ENCODE measurements at regions not wholly inside any gene's neighbourhood (a gene's known extent, or its start where the extent isn't known, plus 50 kb on each side); places are given as distances from the start of the nearest gene placed in this dataset.
"Not testable (repeated sequence)": the region's sequence is repeated elsewhere in the genome, so short reads cannot be mapped to it uniquely, and the experiment has no call there.

- no peak for DNase-seq
- Histone ChIP-seq H3K27ac (no peak overlapping the region), H3K4me1 (no peaks in the 10 kb centered on the region), H3K27me3 (no peaks in the 10 kb centered on the region), H3K9me3 (no peaks in the 10 kb centered on the region), H3K4me3 (no peak overlapping the region), H3K36me3 (no peaks in the 10 kb centered on the region)
- no peak for TF ChIP-seq CTCF (IDR thresholded peaks at IDR 0.05)
- TF ChIP-seq POLR2A (IDR thresholded peaks at IDR 0.05), result no peak
- intact Hi-C loops (cut with DNase I; ENCODE audit: low total_unique reads), result no loop called here
Observed at GRCh38 chr12:86948851-86949250, 692.7 kb upstream of the MGAT4C start.

- Histone ChIP-seq H3K4me1 (no peaks in the 10 kb centered on the region), H3K36me3 (no peaks in the 10 kb centered on the region), H3K4me3 (no peak overlapping the region), H3K27ac (no peak overlapping the region), H3K9me3 (no peaks in the 10 kb centered on the region), H3K27me3 (no peaks in the 10 kb centered on the region)
- no peak for TF ChIP-seq CTCF (IDR thresholded peaks at IDR 0.05)
- no peak for TF ChIP-seq POLR2A (IDR thresholded peaks at IDR 0.05)
- no peak for DNase-seq
- intact Hi-C loops (cut with DNase I; ENCODE audit: low total_unique reads), result no loop called here
Observed at GRCh38 chr12:86945685-86946196, 689.5 kb upstream of the MGAT4C start.

- H3K27me3 ChIP-seq; H3K9me3 ChIP-seq; DNase-seq; H3K36me3 ChIP-seq; H3K4me1 ChIP-seq; H3K4me3 ChIP-seq; H3K27ac ChIP-seq; intact Hi-C loops (cut with DNase I; ENCODE audit: low total_unique reads): not testable (repeated sequence)
Observed at GRCh38 chr12:86944197-86944819, 688.1 kb upstream of the MGAT4C start.

- H3K27ac ChIP-seq, result no peak overlapping the region
- no peaks in the 10 kb centered on the region for H3K27me3 ChIP-seq
- H3K36me3 ChIP-seq, result no peaks in the 10 kb centered on the region
- H3K4me3 ChIP-seq, result no peak overlapping the region
- H3K9me3 ChIP-seq, result no peaks in the 10 kb centered on the region
- no peak for DNase-seq
- TF ChIP-seq POLR2A (IDR thresholded peaks at IDR 0.05) (no peak), CTCF (IDR thresholded peaks at IDR 0.05) (no peak)
- intact Hi-C loops (cut with DNase I; ENCODE audit: low total_unique reads), result no loop called here
- H3K4me1 ChIP-seq, result no peaks in the 10 kb centered on the region
Observed at GRCh38 chr12:86931714-86932113, 675.5 kb upstream of the MGAT4C start.

GRCh38 chr12:86929962-86930361 is 673.8 kb upstream of the MGAT4C start:
- no peak overlapping the region for H3K4me3 ChIP-seq
- no peaks in the 10 kb centered on the region for H3K36me3 ChIP-seq
- H3K27me3 ChIP-seq, result no peaks in the 10 kb centered on the region
- no peak for DNase-seq
- intact Hi-C loops (cut with DNase I; ENCODE audit: low total_unique reads), result no loop called here
- H3K27ac ChIP-seq, result no peak overlapping the region
- H3K9me3 ChIP-seq, result no peaks in the 10 kb centered on the region
- H3K4me1 ChIP-seq, result no peaks in the 10 kb centered on the region
- TF ChIP-seq CTCF (IDR thresholded peaks at IDR 0.05) (no peak), POLR2A (IDR thresholded peaks at IDR 0.05) (no peak)

- DNase-seq, result no peak
- intact Hi-C loops (cut with DNase I; ENCODE audit: low total_unique reads), result no loop called here
- TF ChIP-seq CTCF (IDR thresholded peaks at IDR 0.05) (no peak), POLR2A (IDR thresholded peaks at IDR 0.05) (no peak)
- H3K4me3 ChIP-seq, result no peak overlapping the region
- H3K27me3 ChIP-seq, result no peaks in the 10 kb centered on the region
- H3K4me1 ChIP-seq, result no peaks in the 10 kb centered on the region
- H3K9me3 ChIP-seq, result no peaks in the 10 kb centered on the region
- H3K27ac ChIP-seq, result no peak overlapping the region
- H3K36me3 ChIP-seq, result no peaks in the 10 kb centered on the region
Observed at GRCh38 chr12:86917121-86917520, 660.9 kb upstream of the MGAT4C start.
